ENCODE measurements at regions not wholly inside any gene's neighbourhood (a gene's known extent, or its start where the extent isn't known, plus 50 kb on each side); places are given as distances from the start of the nearest gene placed in this dataset.

- TF ChIP-seq, protein P1, sequence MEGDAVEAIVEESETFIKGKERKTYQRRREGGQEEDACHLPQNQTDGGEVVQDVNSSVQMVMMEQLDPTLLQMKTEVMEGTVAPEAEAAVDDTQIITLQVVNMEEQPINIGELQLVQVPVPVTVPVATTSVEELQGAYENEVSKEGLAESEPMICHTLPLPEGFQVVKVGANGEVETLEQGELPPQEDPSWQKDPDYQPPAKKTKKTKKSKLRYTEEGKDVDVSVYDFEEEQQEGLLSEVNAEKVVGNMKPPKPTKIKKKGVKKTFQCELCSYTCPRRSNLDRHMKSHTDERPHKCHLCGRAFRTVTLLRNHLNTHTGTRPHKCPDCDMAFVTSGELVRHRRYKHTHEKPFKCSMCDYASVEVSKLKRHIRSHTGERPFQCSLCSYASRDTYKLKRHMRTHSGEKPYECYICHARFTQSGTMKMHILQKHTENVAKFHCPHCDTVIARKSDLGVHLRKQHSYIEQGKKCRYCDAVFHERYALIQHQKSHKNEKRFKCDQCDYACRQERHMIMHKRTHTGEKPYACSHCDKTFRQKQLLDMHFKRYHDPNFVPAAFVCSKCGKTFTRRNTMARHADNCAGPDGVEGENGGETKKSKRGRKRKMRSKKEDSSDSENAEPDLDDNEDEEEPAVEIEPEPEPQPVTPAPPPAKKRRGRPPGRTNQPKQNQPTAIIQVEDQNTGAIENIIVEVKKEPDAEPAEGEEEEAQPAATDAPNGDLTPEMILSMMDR (IDR thresholded peaks at IDR 0.05): no peak
- TF ChIP-seq POLR2A (IDR thresholded peaks at IDR 0.05): no peak
Measured at GRCh38 chr17:54770836-54771235, 129.8 kb upstream of the TOM1L1 start.

Measured in esophagus squamous epithelium (tissue), 4 donors.